Stomach (tissue), 8 donors: ENCODE measurements at regions not wholly inside any gene's neighbourhood (a gene's known extent, or its start where the extent isn't known, plus 50 kb on each side); places are given as distances from the start of the nearest gene placed in this dataset.

Experiments used
- DNase-seq, 2 donors: peaks; one replicate each; pipeline versions ENCODE4 v3.0.0 to v3.0.0-alpha.2; 2013 to 2019
- H3K27ac ChIP-seq, 5 donors: fragments of 200-600 bp in 4 of 5; sonication (generic) in 4 of 5; one replicate each; pipeline ENCODE4 v1.5.1; 2013 to 2019; ENCODE audit warnings: mild to moderate bottlenecking in 1 of 5, moderate library complexity in 1 of 5
- H3K27me3 ChIP-seq, 3 donors: fragments of 200-600 bp; sonication (generic); one replicate each; pipeline ENCODE4 v1.5.1; 2017 to 2019; ENCODE audit warnings: mixed run types in 1 of 3
- H3K36me3 ChIP-seq, 4 donors: fragments of 200-600 bp; sonication (generic); 1 replicate in 3 of 4; 2 replicates in 1 of 4; pipeline ENCODE4 v1.5.1; 2016 to 2019
- H3K4me1 ChIP-seq, 4 donors: fragments of 200-600 bp; sonication (generic); one replicate each; pipeline ENCODE4 v1.5.1; 2016 to 2019
- H3K4me3 ChIP-seq, 4 donors: fragments of 200-600 bp; sonication (generic) in 3 of 4; one replicate each; pipeline ENCODE4 v1.5.1; 2016 to 2019; ENCODE audit warnings: mild to moderate bottlenecking in 1 of 4
- H3K9me3 ChIP-seq, 4 donors: fragments of 200-600 bp; sonication (generic); one replicate each; pipeline ENCODE4 v1.5.1; 2016 to 2019
- CTCF ChIP-seq, 7 experiments: fragments of 450-650 bp in 4 of 7; fragments of 200-600 bp in 3 of 7; sonication (generic) in 3 of 7; IDR thresholded peaks; one replicate each; pipeline ENCODE4 v1.5.1; 2016 to 2019; ENCODE audit warnings: antibody characterized with exemption in 7 of 7, control low read depth in 2 of 7, mild to moderate bottlenecking in 1 of 7
- EP300 ChIP-seq: sonication (generic); formaldehyde crosslinking; IDR thresholded peaks from one replicate; pipeline ENCODE4 v1.6.1; 2017; ENCODE audit warnings: antibody characterized with exemption
- POLR2A ChIP-seq, 4 donors: fragments of 450-650 bp; IDR thresholded peaks; one replicate each; pipeline ENCODE4 v1.6.1; 2016; ENCODE audit warnings: antibody characterized with exemption in 4 of 4, control low read depth in 2 of 4, mild to moderate bottlenecking in 1 of 4, moderate library complexity in 1 of 4
- POLR2AphosphoS5 ChIP-seq, 3 donors: sonication (generic); formaldehyde crosslinking; IDR thresholded peaks; one replicate each; pipeline ENCODE4 v1.6.1; 2016; ENCODE audit warnings: antibody characterized with exemption in 3 of 3
- WGBS, 5 donors: extraction: QIAGEN DNeasy Blood & Tissue Kit in 3 of 5; methylation state at CpG; one replicate each; pipeline versions ENCODE4 v1.1.5 to v1.1.7; 2013 to 2018; 5-methylcytosine and 5-hydroxymethylcytosine counted together
- intact Hi-C: fragments of 100-400 bp; cut with DNase I; formaldehyde crosslinking; loops from one replicate; pipeline ENCODE4 v1.15.1; 2023; ENCODE audit warnings: low total_unique reads
- donor health status: healthy with polysubstance abuse.
- donor health status: Bipolar disorder and iron deficiency.
- donor health status: healthy.

GRCh38 chr4:10302096-10302495 lies 155.1 kb downstream of the ZNF518B start:
- Histone ChIP-seq H3K9me3 (no peaks in the 10 kb centered on the region), H3K4me3 (no peak overlapping the region), H3K27me3 (no peaks in the 10 kb centered on the region), H3K27ac (no peak overlapping the region), H3K36me3 (no peaks in the 10 kb centered on the region), H3K4me1 (peaks cover 0 to 4% (median 0%) of the 10 kb centered on the region in 4 donors)
- 68 to 85% (median 75%) methylated on average over 2 of the region's 2 CpGs for WGBS, 5 donors
- no peak for DNase-seq
- intact Hi-C loops = no loop called here
- no peak for TF ChIP-seq CTCF (IDR thresholded peaks at IDR 0.05)
- TF ChIP-seq POLR2AphosphoS5 (IDR thresholded peaks at IDR 0.05) = no peak
- TF ChIP-seq POLR2A (IDR thresholded peaks at IDR 0.05) = no peak
- no peak for TF ChIP-seq EP300

DNA sequence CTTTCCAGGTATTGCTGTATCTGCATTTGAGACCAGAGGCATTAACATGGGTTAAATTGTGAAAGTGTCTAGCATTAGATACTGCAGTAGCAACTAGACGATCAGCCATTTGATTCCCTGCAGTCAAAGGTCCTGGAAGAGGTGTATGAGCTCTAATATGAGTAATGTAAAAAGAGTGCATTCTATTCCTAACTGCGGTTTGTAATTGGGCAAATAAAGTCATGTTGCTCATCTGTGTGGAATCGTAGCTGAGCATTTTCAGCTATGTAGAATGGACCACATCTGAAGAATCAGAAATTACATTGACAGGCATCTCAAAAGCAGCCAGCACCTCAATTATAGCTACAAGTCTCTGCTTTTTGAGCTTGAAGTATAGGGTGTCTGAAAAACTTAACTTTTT lies 157.6 kb downstream of the ZNF518B start:
- Histone ChIP-seq H3K36me3 (no peaks in the 10 kb centered on the region), H3K9me3 (no peaks in the 10 kb centered on the region), H3K4me3 (no peak overlapping the region), H3K4me1 (peaks cover 0 to 11% (median 2%) of the 10 kb centered on the region in 4 donors), H3K27me3 (no peaks in the 10 kb centered on the region), H3K27ac (no peak overlapping the region)
- DNase-seq = no peak
- 52 to 63% (median 59%) methylated on average over 3 of the region's 3 CpGs for WGBS, 5 donors
- intact Hi-C loops = no loop called here
- TF ChIP-seq POLR2A (IDR thresholded peaks at IDR 0.05) (no peak), EP300 (no peak), POLR2AphosphoS5 (IDR thresholded peaks at IDR 0.05) (no peak), CTCF (IDR thresholded peaks at IDR 0.05) (no peak)

- WGBS, 5 donors = 83 to 95% (median 90%) methylated on average over 3 of the region's 3 CpGs
- H3K36me3 ChIP-seq = no peaks in the 10 kb centered on the region
- intact Hi-C loops = no loop called here
- H3K27ac ChIP-seq = no peak overlapping the region
- H3K9me3 ChIP-seq = no peaks in the 10 kb centered on the region
- TF ChIP-seq CTCF (IDR thresholded peaks at IDR 0.05) (no peak), EP300 (no peak), POLR2A (IDR thresholded peaks at IDR 0.05) (no peak)
- H3K4me3 ChIP-seq = no peak overlapping the region
- H3K4me1 ChIP-seq = peaks cover 0 to 11% (median 2%) of the 10 kb centered on the region in 4 donors
- DNase-seq = no peak
- no peaks in the 10 kb centered on the region for H3K27me3 ChIP-seq
Observed at GRCh38 chr4:10298681-10299080, 158.5 kb downstream of the ZNF518B start.

- no peak overlapping the region for H3K4me3 ChIP-seq
- intact Hi-C loops = no loop called here
Observed at GRCh38 chr4:10296730-10297129, 160.5 kb downstream of the ZNF518B start.

More at GRCh38 chr4:10296730-10297129, 160.5 kb downstream of the ZNF518B start:
- Histone ChIP-seq H3K9me3 (no peaks in the 10 kb centered on the region), H3K36me3 (no peaks in the 10 kb centered on the region), H3K27ac (no peak overlapping the region), H3K27me3 (no peaks in the 10 kb centered on the region), H3K4me1 (peaks cover 0 to 11% (median 2%) of the 10 kb centered on the region in 4 donors)
- TF ChIP-seq POLR2A (IDR thresholded peaks at IDR 0.05) (no peak), POLR2AphosphoS5 (IDR thresholded peaks at IDR 0.05) (no peak), CTCF (IDR thresholded peaks at IDR 0.05) (no peak), EP300 (no peak)
- peak; percentile 29 to 61 for DNase-seq
- 16 to 29% (median 26%) methylated on average over 3 of the region's 3 CpGs for WGBS, 5 donors
